Subcutaneous abdominal adipose tissue (tissue), 5 donors: ENCODE measurements at regions not wholly inside any gene's neighbourhood (a gene's known extent, or its start where the extent isn't known, plus 50 kb on each side); places are given as distances from the start of the nearest gene placed in this dataset.
A peak's percentile ranks its signal among the peaks of the same experiment; 100 is the strongest.

Source experiments
- H3K27ac ChIP-seq: one replicate; pipeline ENCODE4 v1.7.0; 2013; ENCODE audit warnings: low read depth, mild to moderate bottlenecking, inconsistent platforms, low read length, moderate library complexity
- H3K27me3 ChIP-seq, 5 donors: one replicate each; pipeline ENCODE4 v1.7.0; 2013; ENCODE audit warnings: low read length in 5 of 5, inconsistent platforms in 1 of 5; ENCODE audit not compliant: control insufficient read depth in 5 of 5, insufficient read depth in 4 of 5
- H3K36me3 ChIP-seq, 5 donors: one replicate each; pipeline ENCODE4 v1.7.0; 2013; ENCODE audit warnings: low read length in 5 of 5; ENCODE audit not compliant: control insufficient read depth in 5 of 5, insufficient read depth in 5 of 5
- H3K4me1 ChIP-seq, 5 donors: one replicate each; pipeline ENCODE4 v1.7.0; 2013; ENCODE audit warnings: low read length in 5 of 5, mild to moderate bottlenecking in 3 of 5, moderate library complexity in 1 of 5; ENCODE audit not compliant: control insufficient read depth in 5 of 5, insufficient read depth in 5 of 5
- H3K4me3 ChIP-seq, 5 donors: one replicate each; pipeline ENCODE4 v1.7.0; 2013; ENCODE audit warnings: low read length in 5 of 5, low read depth in 1 of 5
- H3K9ac ChIP-seq, 5 donors: one replicate each; pipeline ENCODE4 v1.7.0; 2013; ENCODE audit warnings: low read length in 5 of 5, mild to moderate bottlenecking in 4 of 5, moderate library complexity in 3 of 5
- H3K9me3 ChIP-seq, 5 donors: one replicate each; pipeline ENCODE4 v1.7.0; 2013; ENCODE audit warnings: low read length in 5 of 5; ENCODE audit not compliant: control insufficient read depth in 5 of 5
- donor health status: healthy.
- donor health status: healthy.
- donor health status: healthy.
- donor health status: healthy.
- donor health status: healthy.

DNA sequence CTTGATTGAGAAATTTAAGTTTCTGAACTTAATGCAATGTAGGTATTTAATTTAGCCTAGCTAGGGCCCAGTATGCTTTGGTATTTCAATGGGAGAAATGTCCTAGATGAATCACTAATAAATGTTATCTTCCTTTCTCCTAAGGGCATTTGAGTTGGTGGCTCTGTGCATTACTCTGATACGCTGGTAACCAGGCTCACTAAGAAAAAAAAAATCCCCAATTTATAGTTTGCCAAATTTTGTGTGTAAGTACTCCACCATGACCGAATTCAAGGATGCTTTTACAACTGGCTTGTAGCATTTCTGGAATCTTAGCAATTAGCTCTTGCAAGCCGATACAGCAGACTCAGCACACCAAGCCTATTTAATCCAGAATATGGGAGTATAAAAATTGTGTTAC lies 94.6 kb upstream of the LPP start:
- Histone ChIP-seq H3K9ac (no peak overlapping the region), H3K9me3 (no peaks in the 10 kb centered on the region), H3K36me3 (no peaks in the 10 kb centered on the region), H3K27ac (no peak overlapping the region), H3K4me3 (no peak overlapping the region), H3K27me3 (no peaks in the 10 kb centered on the region), H3K4me1 (peaks cover 0 to 6% (median 3%) of the 10 kb centered on the region in 5 donors)

DNA sequence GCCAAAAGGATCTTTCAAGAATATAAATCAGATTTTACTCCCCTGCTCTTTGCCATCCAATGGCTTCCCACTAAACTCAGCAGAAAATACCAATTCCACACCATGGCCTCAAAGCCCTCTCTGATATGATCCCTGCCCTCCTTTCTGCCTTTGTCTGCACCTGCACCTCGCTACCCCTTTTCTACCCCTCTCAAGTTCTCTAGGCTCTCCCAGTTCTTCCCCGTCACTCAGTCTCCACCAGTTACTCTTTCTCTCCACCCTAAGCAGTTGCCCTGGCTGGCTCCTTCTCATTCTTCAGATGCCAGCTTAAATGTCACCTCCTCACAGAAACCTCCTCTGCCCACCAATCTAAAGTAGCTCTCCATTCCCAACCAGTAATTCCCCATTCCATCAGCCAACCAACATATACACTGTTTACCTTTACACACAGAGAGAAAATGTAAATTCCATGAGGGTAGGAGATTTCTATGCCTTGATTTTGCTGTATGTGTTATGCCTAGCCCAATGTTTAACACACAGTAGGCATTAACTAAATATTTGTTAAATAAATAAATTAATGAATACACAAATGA lies 93.6 kb upstream of the LPP start:
- Histone ChIP-seq H3K36me3 (no peaks in the 10 kb centered on the region), H3K4me3 (no peak overlapping the region), H3K9ac (no peak overlapping the region), H3K27me3 (no peaks in the 10 kb centered on the region), H3K9me3 (no peaks in the 10 kb centered on the region), H3K4me1 (peaks cover 0 to 9% (median 3%) of the 10 kb centered on the region in 5 donors), H3K27ac (no peak overlapping the region)

DNA sequence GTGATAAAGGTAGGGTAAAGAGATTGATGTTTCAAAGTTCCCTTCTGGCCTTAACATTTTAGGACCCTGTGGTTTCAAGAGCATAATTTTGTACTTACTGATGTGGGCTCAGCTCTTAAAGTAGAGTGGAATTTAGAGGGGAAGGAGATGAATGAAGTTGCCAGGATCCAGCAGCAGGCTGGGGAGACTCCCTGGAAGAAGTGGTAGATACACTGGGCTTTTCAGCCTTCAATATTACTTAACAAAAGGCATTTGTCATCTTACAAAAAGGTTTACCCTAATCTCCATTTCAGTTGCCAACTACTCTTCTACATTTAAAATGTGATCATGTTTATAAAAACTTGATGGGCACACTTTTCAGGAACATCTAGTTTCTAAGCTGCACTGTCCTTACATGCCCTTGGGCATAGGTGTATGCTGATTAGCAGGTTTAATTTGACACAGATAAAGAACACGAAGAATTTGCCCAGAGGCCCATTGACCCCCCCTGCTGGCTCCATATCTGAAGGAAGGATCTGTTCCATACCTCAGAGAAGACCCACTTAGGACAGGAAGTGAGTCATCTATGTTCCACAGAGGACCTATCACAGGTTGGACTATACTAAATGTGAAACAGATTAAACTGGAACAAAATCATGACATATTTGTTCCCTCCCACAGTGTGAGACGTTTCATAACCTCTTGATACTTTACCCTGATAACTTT lies 93.0 kb upstream of the LPP start:
- no peak overlapping the region for H3K4me3 ChIP-seq
- peaks cover 0 to 11% (median 6%) of the 10 kb centered on the region in 5 donors for H3K4me1 ChIP-seq
- no peak overlapping the region for H3K9ac ChIP-seq
- H3K36me3 ChIP-seq, result no peaks in the 10 kb centered on the region
- no peaks in the 10 kb centered on the region for H3K9me3 ChIP-seq
- H3K27ac ChIP-seq, result no peak overlapping the region
- H3K27me3 ChIP-seq, result no peaks in the 10 kb centered on the region

DNA sequence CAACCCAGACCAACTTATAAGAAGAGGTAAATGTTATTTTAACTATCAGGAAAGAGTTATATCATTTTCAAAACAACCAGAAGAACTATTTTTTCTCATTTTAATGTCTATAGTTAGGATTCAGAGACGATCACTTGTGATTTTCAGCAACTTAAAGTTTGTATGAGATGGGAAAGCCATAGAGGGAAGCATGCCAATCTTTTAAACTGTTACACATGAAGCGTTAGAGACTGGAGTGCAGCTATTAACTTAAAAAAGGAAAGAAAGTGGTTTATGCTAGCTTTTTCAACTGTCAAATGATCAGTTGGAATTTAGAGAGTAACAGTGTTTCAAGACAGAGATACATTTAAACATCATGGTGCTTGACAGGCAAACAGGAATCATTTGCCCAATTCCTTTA lies 91.7 kb upstream of the LPP start:
- H3K4me1 ChIP-seq, result peaks cover 4 to 16% (median 11%) of the 10 kb centered on the region in 5 donors

DNA sequence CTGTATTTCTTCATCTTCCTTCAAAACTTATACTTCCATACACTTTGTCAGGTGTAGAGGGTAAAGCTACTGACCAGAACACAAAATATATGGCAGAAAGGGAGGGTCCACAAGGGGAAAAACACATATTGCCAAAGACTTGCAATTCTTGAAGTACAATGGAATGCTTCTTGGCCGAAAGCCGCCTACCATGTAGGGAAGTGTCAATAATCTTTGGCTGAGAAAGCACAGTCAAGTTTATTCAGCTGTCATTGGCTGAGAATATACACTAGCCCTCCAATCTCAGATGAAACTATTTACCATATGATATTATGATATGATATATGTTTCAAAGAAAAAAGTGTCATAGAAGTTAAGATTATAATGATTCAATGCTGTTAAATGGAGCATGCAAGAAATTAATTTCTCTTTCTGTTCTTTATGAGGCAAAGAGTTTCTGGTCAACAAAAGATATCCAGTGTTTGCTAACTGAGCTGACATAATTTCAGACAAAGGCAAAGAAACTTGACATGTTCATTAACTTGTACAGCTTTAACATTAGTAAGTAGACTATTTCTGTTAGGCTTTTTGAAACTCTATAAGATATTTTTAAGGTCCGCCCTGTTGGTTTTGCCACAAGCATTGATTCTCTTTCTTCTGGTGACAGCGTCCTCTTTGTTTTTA lies 89.0 kb upstream of the LPP start:
- H3K27me3 ChIP-seq, result no peaks in the 10 kb centered on the region
- H3K9ac ChIP-seq, result no peak overlapping the region
- H3K4me3 ChIP-seq, result no peak overlapping the region
- H3K36me3 ChIP-seq, result no peaks in the 10 kb centered on the region
- peaks cover 4 to 16% (median 11%) of the 10 kb centered on the region in 5 donors for H3K4me1 ChIP-seq
- H3K27ac ChIP-seq, result no peak overlapping the region
- H3K9me3 ChIP-seq, result no peaks in the 10 kb centered on the region

More for the DNA sequence above, 91.7 kb upstream of the LPP start:
- H3K27ac ChIP-seq, result no peak overlapping the region
- H3K36me3 ChIP-seq, result no peaks in the 10 kb centered on the region
- no peak overlapping the region for H3K9ac ChIP-seq
- H3K9me3 ChIP-seq, result no peaks in the 10 kb centered on the region
- H3K27me3 ChIP-seq, result no peaks in the 10 kb centered on the region
- no peak overlapping the region for H3K4me3 ChIP-seq

DNA sequence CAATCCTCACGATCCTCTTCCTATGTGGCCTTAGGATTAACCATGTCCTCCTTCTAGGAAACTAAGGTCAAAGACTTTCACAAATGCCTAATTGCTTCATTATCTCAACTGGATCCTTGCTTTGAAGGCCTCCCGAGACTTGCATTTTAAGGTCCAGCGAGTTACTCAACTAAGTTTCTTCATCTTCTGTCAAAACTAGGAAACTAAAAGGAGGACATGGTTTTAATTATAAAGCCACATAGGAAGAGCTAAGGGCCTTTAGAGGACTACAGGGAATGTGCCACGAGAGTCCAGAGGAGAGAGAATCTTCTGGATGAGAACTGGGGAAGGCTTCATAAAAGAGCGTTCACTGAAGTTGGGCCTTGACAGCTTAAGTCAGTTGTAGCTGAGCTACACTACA lies 87.8 kb upstream of the LPP start:
- peak overlapping the region; percentile 37 for H3K27ac ChIP-seq
- no peaks in the 10 kb centered on the region for H3K27me3 ChIP-seq
- no peak overlapping the region for H3K9ac ChIP-seq
- no peaks in the 10 kb centered on the region for H3K36me3 ChIP-seq
- peaks cover 4 to 15% (median 11%) of the 10 kb centered on the region in 5 donors for H3K4me1 ChIP-seq
- no peak overlapping the region for H3K4me3 ChIP-seq
- no peaks in the 10 kb centered on the region for H3K9me3 ChIP-seq

DNA sequence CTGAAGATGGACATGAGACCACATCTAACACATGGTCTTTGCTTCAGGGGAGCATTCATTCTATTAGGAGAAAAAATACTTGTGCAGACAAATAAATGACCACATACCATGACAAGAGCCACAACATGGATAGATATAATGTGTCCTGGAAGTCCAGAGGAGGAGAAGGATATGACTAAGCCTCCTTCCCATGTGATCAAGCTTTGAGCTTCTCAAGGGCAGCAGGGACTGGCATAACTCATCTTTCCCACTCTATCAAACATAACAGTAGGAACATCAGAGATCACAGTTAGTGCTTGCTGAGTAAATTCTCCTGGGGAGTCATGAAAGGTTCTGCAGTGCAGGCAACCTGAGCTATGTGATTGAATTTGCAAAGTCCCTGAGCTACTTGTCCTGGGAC lies 86.0 kb upstream of the LPP start:
- H3K4me3 ChIP-seq, result no peak overlapping the region
- H3K27ac ChIP-seq, result no peak overlapping the region
- no peaks in the 10 kb centered on the region for H3K36me3 ChIP-seq
- H3K9ac ChIP-seq, result no peak overlapping the region
- no peaks in the 10 kb centered on the region for H3K27me3 ChIP-seq
- peaks cover 5 to 18% (median 10%) of the 10 kb centered on the region in 5 donors for H3K4me1 ChIP-seq
- no peaks in the 10 kb centered on the region for H3K9me3 ChIP-seq

DNA sequence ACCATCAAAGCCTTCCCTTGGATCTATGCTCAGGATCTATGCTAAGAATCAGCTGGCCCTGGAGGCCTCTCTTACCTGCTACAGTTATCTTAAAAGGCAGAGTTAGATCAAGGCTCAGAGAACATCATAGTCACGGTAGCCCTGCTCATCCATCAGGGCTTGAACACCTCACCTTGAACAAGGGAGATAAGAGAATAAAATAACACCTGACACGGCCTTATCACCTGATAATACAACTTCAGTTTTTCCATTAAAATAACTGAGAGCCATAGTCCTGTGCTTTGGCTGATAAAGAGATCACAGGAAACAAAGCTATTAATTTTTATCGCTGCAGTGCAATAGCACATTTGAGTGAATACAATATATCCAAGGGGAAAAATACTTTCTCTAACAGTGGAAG lies 85.6 kb upstream of the LPP start:
- no peaks in the 10 kb centered on the region for H3K36me3 ChIP-seq
- no peak overlapping the region for H3K4me3 ChIP-seq
- no peak overlapping the region for H3K27ac ChIP-seq
- no peaks in the 10 kb centered on the region for H3K27me3 ChIP-seq
- peaks cover 5 to 19% (median 11%) of the 10 kb centered on the region in 5 donors for H3K4me1 ChIP-seq
- no peak overlapping the region for H3K9ac ChIP-seq
- H3K9me3 ChIP-seq, result no peaks in the 10 kb centered on the region

DNA sequence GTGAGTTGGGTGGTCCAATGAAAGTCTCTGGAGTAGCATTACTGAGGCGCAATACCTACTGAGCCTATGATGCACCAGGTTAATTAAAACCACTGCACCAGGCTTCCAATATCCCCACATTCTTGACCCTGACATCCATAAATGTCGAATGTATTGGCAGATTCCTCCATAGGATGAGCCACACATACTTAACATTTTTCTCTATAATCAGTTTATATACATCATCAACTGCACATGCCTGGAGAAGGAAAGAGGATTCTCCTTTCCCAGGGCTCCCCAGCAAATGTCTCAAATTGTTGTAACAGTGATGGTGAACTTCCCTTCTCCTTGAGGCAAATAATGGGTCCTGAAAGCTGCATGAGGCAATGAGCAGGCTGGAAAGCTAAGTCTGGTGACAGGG lies 82.3 kb upstream of the LPP start:
- no peaks in the 10 kb centered on the region for H3K36me3 ChIP-seq
- no peaks in the 10 kb centered on the region for H3K9me3 ChIP-seq
- H3K4me3 ChIP-seq, result no peak overlapping the region

DNA sequence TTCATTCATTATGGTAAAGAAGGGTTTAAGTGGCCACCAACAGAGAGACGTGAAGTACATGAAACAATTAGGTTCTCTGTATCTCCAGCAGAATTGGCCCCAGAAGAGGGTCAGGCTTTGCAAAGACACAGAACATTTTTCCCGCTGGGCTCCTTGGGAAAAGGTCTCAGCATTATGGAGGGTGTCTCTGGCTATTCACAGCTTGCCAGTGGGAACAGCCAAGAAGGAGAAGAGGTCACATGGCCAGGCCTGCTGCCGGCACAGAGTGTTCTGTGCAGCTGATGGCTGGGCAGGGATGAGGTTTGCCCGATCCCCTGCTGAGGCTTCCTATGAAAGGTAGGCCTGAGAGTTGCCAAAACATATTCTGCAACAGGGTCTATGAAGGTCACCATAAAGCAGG lies 77.8 kb upstream of the LPP start:
- Histone ChIP-seq H3K36me3 (no peaks in the 10 kb centered on the region), H3K4me3 (no peak overlapping the region), H3K27me3 (no peaks in the 10 kb centered on the region), H3K4me1 (peaks cover 0 to 26% (median 16%) of the 10 kb centered on the region in 5 donors), H3K9ac (no peak overlapping the region), H3K9me3 (peaks cover 0 to 4% (median 0%) of the 10 kb centered on the region in 5 donors), H3K27ac (peak overlapping the region; percentile 42)

More for the DNA sequence above, 82.3 kb upstream of the LPP start:
- no peaks in the 10 kb centered on the region for H3K27me3 ChIP-seq
- H3K4me1 ChIP-seq, result peaks cover 0 to 16% (median 11%) of the 10 kb centered on the region in 5 donors
- H3K27ac ChIP-seq, result no peak overlapping the region
- H3K9ac ChIP-seq, result no peak overlapping the region
